HepG2 (cell line): ENCODE measurements at regions not wholly inside any gene's neighbourhood (a gene's known extent, or its start where the extent isn't known, plus 50 kb on each side); places are given as distances from the start of the nearest gene placed in this dataset.

ENCODE experiments used
- ATAC-seq: fragments of 200-7000 bp; cut with Tn5 transposase; 3 replicates; pipeline ENCODE4 v1.9.1; 2020; ENCODE audit warnings: mild to moderate bottlenecking, moderate library complexity
- BruUV-seq: library from RNA; stranded (reverse); fragments of 400-500 nt; replicated peaks from 2 replicates; lab custom pipeline; 2021; lab: Mats Ljungman, UMichigan
- CTCF ChIA-PET: fragments of 300-600 bp; formaldehyde crosslinking; extraction: SDS; loops from one replicate; lab custom pipeline; 2021; ENCODE audit warnings: low total read pairs, inconsistent platforms, low intra/inter-chr PET ratio; lab: Yijun Ruan, JAX
- POLR2A ChIA-PET: fragments of 350-600 bp; sonication (Branson Sonifier 250); formaldehyde crosslinking; loops from one replicate; lab custom pipeline; 2020; ENCODE audit warnings: antibody characterized with exemption, inconsistent platforms; lab: Yijun Ruan, JAX
- DNase-seq: peaks from one replicate; pipeline ENCODE4 v3.0.0-alpha.2; 2015; ENCODE audit warnings: low spot score
- FAIRE-seq: peaks from 3 replicates; lab custom pipeline; 2011; peaks lifted over from hg19 to GRCh38; lab: Jason Lieb, UNC
- H2AFZ ChIP-seq: one replicate; pipeline ENCODE4 v1.6.1; 2011; ENCODE audit warnings: low read length, inconsistent platforms
- H3K27ac ChIP-seq: fragments of 300-600 bp; 3 replicates; pipeline ENCODE4 v1.8.0; 2011; ENCODE audit warnings: mixed run types, mild to moderate bottlenecking, mixed read lengths, low read length, inconsistent platforms; ENCODE audit not compliant: insufficient read depth; ENCODE audit errors: extremely low read length
- H3K27me3 ChIP-seq, 2 experiments: fragments of 200-600 bp in 1 of 2; 2 replicates in 1 of 2; 3 replicates in 1 of 2; pipeline versions ENCODE4 v1.6.0 to v1.8.0; 2011; ENCODE audit warnings: low read length in 2 of 2, mild to moderate bottlenecking in 2 of 2, moderate library complexity in 2 of 2, inconsistent platforms in 1 of 2; ENCODE audit not compliant: insufficient read depth in 2 of 2, control insufficient read depth in 1 of 2
- H3K36me3 ChIP-seq, 2 experiments: fragments of 200-600 bp in 1 of 2; replicated peaks in 1 of 2; 2 replicates in 1 of 2; 3 replicates in 1 of 2; pipeline versions ENCODE4 v1.5.1 to v1.8.0; 2011; ENCODE audit warnings: low read length in 2 of 2, inconsistent platforms in 1 of 2; ENCODE audit not compliant: insufficient read depth in 2 of 2, control insufficient read depth in 1 of 2
- H3K4me1 ChIP-seq: 2 replicates; pipeline ENCODE4 v1.5.1; 2012; ENCODE audit warnings: low read length, inconsistent platforms; ENCODE audit not compliant: insufficient read depth
- H3K4me2 ChIP-seq: 2 replicates; pipeline ENCODE4 v1.6.0; 2011; ENCODE audit warnings: low read depth, low read length, inconsistent platforms
- H3K4me3 ChIP-seq, 3 experiments: fragments of 200-600 bp in 1 of 3; sonication (generic), shearing (Covaris generic) in 1 of 3; replicated peaks in 1 of 3; 2 replicates each; pipeline ENCODE4 v1.5.1; 2011 to 2016; ENCODE audit warnings: low read length in 3 of 3, inconsistent platforms in 2 of 3, low read depth in 2 of 3, mild to moderate bottlenecking in 2 of 3, control low read depth in 1 of 3, mixed read lengths in 1 of 3; ENCODE audit not compliant: insufficient read depth in 1 of 3
- H3K79me2 ChIP-seq: one replicate; pipeline ENCODE4 v1.6.1; 2011; ENCODE audit warnings: low read length, inconsistent platforms; ENCODE audit not compliant: insufficient read depth
- H3K9ac ChIP-seq: 2 replicates; pipeline ENCODE4 v1.6.0; 2011; ENCODE audit warnings: mild to moderate bottlenecking, low read depth, low read length, inconsistent platforms; ENCODE audit not compliant: insufficient read depth
- H3K9me3 ChIP-seq: 2 replicates; pipeline ENCODE4 v1.5.1; 2012; ENCODE audit warnings: mild to moderate bottlenecking, low read length
- H4K20me1 ChIP-seq: 2 replicates; pipeline ENCODE4 v1.6.0; 2011; ENCODE audit warnings: inconsistent platforms, mild to moderate bottlenecking, low read length, moderate library complexity; ENCODE audit not compliant: insufficient read depth
- CREB1 ChIP-seq, 2 experiments: fragments of 450-650 bp in 1 of 2; IDR thresholded peaks; 2 replicates each; pipeline ENCODE4 v1.6.1; 2016 to 2017; ENCODE audit warnings: control low read depth in 1 of 2, mild to moderate bottlenecking in 1 of 2, missing compliant biosample characterization in 1 of 2, missing genetic modification characterization in 1 of 2
- KLF16 ChIP-seq, 2 experiments: sonication (generic) in 1 of 2; formaldehyde crosslinking in 1 of 2; IDR thresholded peaks; 2 replicates each; pipeline versions ENCODE4 v1.6.1 to v1.8.0; 2016 to 2023; ENCODE audit warnings: missing genetic modification reagents in 2 of 2, missing compliant biosample characterization in 1 of 2
- TOPORS ChIP-seq: sonication (generic); formaldehyde crosslinking; IDR thresholded peaks from 2 replicates; pipeline ENCODE4 v1.8.0; 2023; ENCODE audit warnings: mild to moderate bottlenecking, missing genetic modification reagents
- ZBTB46 ChIP-seq: sonication (generic); formaldehyde crosslinking; IDR thresholded peaks from 2 replicates; pipeline ENCODE4 v1.4.0; 2020; ENCODE audit warnings: mild to moderate bottlenecking, missing genetic modification reagents, borderline replicate concordance
- ZNF580 ChIP-seq: IDR thresholded peaks from 2 replicates; pipeline ENCODE4 v1.6.1; 2016; ENCODE audit warnings: low read depth, borderline replicate concordance
- WGBS: methylation state at CpG from one replicate; pipeline ENCODE4 v1.1.6; 2017; ENCODE audit warnings: low lambda C conversion rate; 5-methylcytosine and 5-hydroxymethylcytosine counted together
- in situ Hi-C: cut with HindIII; loops from 2 replicates; pipeline ENCODE4 v1.10.0; 2017; ENCODE audit warnings: low pct_unique_long_range_greater_than_20kb; ENCODE audit not compliant: extremely low pct_ligation_motif_present
- intact Hi-C: fragments of 100-400 bp; cut with micrococcal nuclease; formaldehyde crosslinking; loops from one replicate; pipeline ENCODE4 v1.10.0; 2022; ENCODE audit not compliant: unreplicated experiment
- TF ChIP-seq, protein P1 (sequence below): IDR thresholded peaks from 2 replicates; pipeline ENCODE4 v1.4.0; 2020; ENCODE audit warnings: mild to moderate bottlenecking, missing genetic modification reagents
- TF ChIP-seq, protein P2 (sequence below): sonication (generic); formaldehyde crosslinking; conservative IDR thresholded peaks from 2 replicates; pipeline ENCODE4 v1.8.1; 2023; ENCODE audit warnings: missing genetic modification reagents

GRCh38 chr15:93501946-93502345 lies 412.9 kb upstream of the RGMA start:
- Histone ChIP-seq H3K9me3 (no peaks in the 10 kb centered on the region), H3K9ac (no peak overlapping the region), H3K79me2 (no peaks in the 10 kb centered on the region), H3K4me3 (no peak overlapping the region), H4K20me1 (no peaks in the 10 kb centered on the region), H2AFZ (no peak overlapping the region), H3K4me1 (no peaks in the 10 kb centered on the region), H3K36me3 (no peaks in the 10 kb centered on the region), H3K27me3 (no peaks in the 10 kb centered on the region; a peak in 1 of 5 replicates), H3K27ac (no peak overlapping the region), H3K4me2 (no peak overlapping the region)
- ChIA-PET CTCF (no interaction called here), POLR2A (no interaction called here)
- intact Hi-C loops: no loop called here
- no TSS peak for BruUV-seq
- TF ChIP-seq ZNF580 (CRISPR knock-in tag) (no peak), CREB1 (IDR thresholded peaks at IDR 0.05) (no peak), CREB1 (CRISPR knock-in tag; IDR thresholded peaks at IDR 0.05) (no peak), TOPORS (CRISPR knock-in tag) (no peak), ZBTB46 (CRISPR knock-in tag) (no peak)
- WGBS: 2% methylated on average over 2 of the region's 2 CpGs
- DNase-seq (no peak), ATAC-seq (no peak), FAIRE-seq (no peak)
- in situ Hi-C loops: no loop called here

GRCh38 chr15:93500155-93500554 lies 411.1 kb upstream of the RGMA start:
- H3K9me3 ChIP-seq: no peaks in the 10 kb centered on the region
- no peak overlapping the region for H3K27ac ChIP-seq
- no peaks in the 10 kb centered on the region; a peak in 1 of 5 replicates for H3K27me3 ChIP-seq
- FAIRE-seq: no peak
- no TSS peak for BruUV-seq
- H3K9ac ChIP-seq: no peak overlapping the region
- H4K20me1 ChIP-seq: no peaks in the 10 kb centered on the region
- no peak for ATAC-seq
- intact Hi-C loops: no loop called here
- in situ Hi-C loops: no loop called here
- 0% methylated on average over 1 of the region's 2 CpGs for WGBS
- H2AFZ ChIP-seq: no peak overlapping the region
- ChIA-PET CTCF (no interaction called here), POLR2A (no interaction called here)
- H3K79me2 ChIP-seq: no peaks in the 10 kb centered on the region
- no peaks in the 10 kb centered on the region for H3K4me1 ChIP-seq
- DNase-seq: no peak
- no peaks in the 10 kb centered on the region for H3K36me3 ChIP-seq
- H3K4me3 ChIP-seq: no peak overlapping the region
- H3K4me2 ChIP-seq: no peak overlapping the region
- no peak for TF ChIP-seq KLF16 (CRISPR knock-in tag; IDR thresholded peaks at IDR 0.05)
- TF ChIP-seq, protein P1, sequence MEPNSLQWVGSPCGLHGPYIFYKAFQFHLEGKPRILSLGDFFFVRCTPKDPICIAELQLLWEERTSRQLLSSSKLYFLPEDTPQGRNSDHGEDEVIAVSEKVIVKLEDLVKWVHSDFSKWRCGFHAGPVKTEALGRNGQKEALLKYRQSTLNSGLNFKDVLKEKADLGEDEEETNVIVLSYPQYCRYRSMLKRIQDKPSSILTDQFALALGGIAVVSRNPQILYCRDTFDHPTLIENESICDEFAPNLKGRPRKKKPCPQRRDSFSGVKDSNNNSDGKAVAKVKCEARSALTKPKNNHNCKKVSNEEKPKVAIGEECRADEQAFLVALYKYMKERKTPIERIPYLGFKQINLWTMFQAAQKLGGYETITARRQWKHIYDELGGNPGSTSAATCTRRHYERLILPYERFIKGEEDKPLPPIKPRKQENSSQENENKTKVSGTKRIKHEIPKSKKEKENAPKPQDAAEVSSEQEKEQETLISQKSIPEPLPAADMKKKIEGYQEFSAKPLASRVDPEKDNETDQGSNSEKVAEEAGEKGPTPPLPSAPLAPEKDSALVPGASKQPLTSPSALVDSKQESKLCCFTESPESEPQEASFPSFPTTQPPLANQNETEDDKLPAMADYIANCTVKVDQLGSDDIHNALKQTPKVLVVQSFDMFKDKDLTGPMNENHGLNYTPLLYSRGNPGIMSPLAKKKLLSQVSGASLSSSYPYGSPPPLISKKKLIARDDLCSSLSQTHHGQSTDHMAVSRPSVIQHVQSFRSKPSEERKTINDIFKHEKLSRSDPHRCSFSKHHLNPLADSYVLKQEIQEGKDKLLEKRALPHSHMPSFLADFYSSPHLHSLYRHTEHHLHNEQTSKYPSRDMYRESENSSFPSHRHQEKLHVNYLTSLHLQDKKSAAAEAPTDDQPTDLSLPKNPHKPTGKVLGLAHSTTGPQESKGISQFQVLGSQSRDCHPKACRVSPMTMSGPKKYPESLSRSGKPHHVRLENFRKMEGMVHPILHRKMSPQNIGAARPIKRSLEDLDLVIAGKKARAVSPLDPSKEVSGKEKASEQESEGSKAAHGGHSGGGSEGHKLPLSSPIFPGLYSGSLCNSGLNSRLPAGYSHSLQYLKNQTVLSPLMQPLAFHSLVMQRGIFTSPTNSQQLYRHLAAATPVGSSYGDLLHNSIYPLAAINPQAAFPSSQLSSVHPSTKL (CRISPR knock-in tag): no peak
- TF ChIP-seq, protein P2, sequence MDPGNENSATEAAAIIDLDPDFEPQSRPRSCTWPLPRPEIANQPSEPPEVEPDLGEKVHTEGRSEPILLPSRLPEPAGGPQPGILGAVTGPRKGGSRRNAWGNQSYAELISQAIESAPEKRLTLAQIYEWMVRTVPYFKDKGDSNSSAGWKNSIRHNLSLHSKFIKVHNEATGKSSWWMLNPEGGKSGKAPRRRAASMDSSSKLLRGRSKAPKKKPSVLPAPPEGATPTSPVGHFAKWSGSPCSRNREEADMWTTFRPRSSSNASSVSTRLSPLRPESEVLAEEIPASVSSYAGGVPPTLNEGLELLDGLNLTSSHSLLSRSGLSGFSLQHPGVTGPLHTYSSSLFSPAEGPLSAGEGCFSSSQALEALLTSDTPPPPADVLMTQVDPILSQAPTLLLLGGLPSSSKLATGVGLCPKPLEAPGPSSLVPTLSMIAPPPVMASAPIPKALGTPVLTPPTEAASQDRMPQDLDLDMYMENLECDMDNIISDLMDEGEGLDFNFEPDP: no peak
